ENCODE measurements at regions not wholly inside any gene's neighbourhood (a gene's known extent, or its start where the extent isn't known, plus 50 kb on each side); places are given as distances from the start of the nearest gene placed in this dataset.

DNA sequence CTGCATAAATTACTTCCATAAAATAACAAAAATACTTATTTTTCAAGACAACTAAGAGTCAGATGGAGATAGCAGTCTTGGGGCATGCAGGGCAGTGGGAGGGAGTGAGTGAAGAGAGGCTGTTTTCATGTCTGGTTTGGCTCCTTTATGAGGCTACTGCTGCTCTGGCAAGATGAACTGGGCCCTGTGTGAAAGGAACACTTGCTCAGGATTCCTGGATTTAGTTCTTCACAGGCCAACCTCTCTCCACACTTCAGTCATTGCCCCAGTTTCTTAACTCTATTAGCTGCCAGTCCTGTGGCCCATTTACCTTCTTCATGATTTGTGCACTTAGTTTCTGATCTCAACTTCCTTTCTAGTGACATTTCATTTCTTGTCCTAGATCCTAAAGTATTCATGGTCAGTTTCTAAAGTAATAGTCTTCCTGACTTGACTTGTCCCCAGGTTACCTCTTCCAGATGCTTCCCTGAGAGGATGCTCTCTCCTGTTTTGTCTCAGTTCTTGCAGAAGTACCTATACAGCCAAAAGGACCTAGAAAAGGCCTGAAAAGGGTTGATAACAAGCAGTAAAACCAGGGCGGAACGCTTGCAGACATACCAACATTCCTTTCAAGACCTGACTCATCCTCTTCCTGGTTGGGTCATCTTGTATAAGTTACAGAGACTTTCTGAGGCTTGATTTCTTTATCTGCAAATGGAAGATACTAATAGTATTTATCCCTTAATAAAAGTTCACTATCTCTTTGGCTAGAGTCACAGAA is 77.0 kb upstream of the ZFAND5 start:
- no peak overlapping the region for H3K4me3 ChIP-seq
- no peaks in the 10 kb centered on the region for H3K4me1 ChIP-seq (replicated peaks in 1 of 2; ENCODE audit: control insufficient read depth in 2 of 2, insufficient read depth in 2 of 2, low read length in 2 of 2)
- BruUV-seq (replicated peaks): no TSS peak
- no peaks in the 10 kb centered on the region for H3K36me3 ChIP-seq (ENCODE audit: control insufficient read depth, insufficient read depth, low read length)
- ATAC-seq (no peak), FAIRE-seq (no peak), DNase-seq (ENCODE audit: extremely low read depth in 1 of 4, low spot score in 3 of 4) (no peak)
- WGBS (ENCODE audit: insufficient coverage, low coverage, missing lambda C conversion rate): 17% methylated on average over 1 of the region's 2 CpGs
- no peaks in the 10 kb centered on the region for H3K79me2 ChIP-seq (ENCODE audit: control insufficient read depth, insufficient read depth, low read length)
- intact Hi-C loops (cut with micrococcal nuclease): no loop called here
- H3K4me2 ChIP-seq (ENCODE audit: insufficient read depth, low read length): no peak overlapping the region
- ChIA-PET POLR2A (no interaction called here), CTCF (ENCODE audit: low intra/inter-chr PET ratio) (no interaction called here)
- H3K27ac ChIP-seq (ENCODE audit: extremely low read depth, low read depth, low read length): no peak overlapping the region
- no peaks in the 10 kb centered on the region for H4K20me1 ChIP-seq (replicated peaks; ENCODE audit: control insufficient read depth, insufficient read depth, low read length)
- H3K9ac ChIP-seq (ENCODE audit: insufficient read depth in 1 of 2, low read depth in 2 of 2, low read length in 2 of 2): no peak overlapping the region
- in situ Hi-C loops (cut with MboI): no loop called here
- H2AFZ ChIP-seq (ENCODE audit: low read depth, low read length): no peak overlapping the region
- peaks cover 0 to 7% of the 10 kb centered on the region in 2 experiments; a peak in 3 of 5 replicates for H3K27me3 ChIP-seq (ENCODE audit: control insufficient read depth in 2 of 2, insufficient read depth in 2 of 2, low read length in 2 of 2)
- no peaks in the 10 kb centered on the region for H3K9me1 ChIP-seq (ENCODE audit: control insufficient read depth, insufficient read depth, low read length)
- no peaks in the 10 kb centered on the region for H3K9me3 ChIP-seq (replicated peaks; ENCODE audit: control insufficient read depth, insufficient read depth, low read depth, low read length)
- TF ChIP-seq TEAD4 (IDR thresholded peaks at IDR 0.05; ENCODE audit: low read length): no peak
- TF ChIP-seq TEAD4 (CRISPR knock-in tag; IDR thresholded peaks at IDR 0.05; ENCODE audit: borderline replicate concordance): no peak
- TF ChIP-seq ZNF695 (CRISPR knock-in tag; IDR thresholded peaks at IDR 0.05): no peak
- no peak for TF ChIP-seq HEY1 (CRISPR knock-in tag; IDR thresholded peaks at IDR 0.05; ENCODE audit: borderline replicate concordance)
- TF ChIP-seq TFAM (CRISPR knock-in tag; conservative IDR thresholded peaks at IDR 0.05): no peak
- TF ChIP-seq IFI16 (CRISPR knock-in tag; IDR thresholded peaks at IDR 0.05): no peak
- no peak for TF ChIP-seq ETS2 (tag; IDR thresholded peaks at IDR 0.05; ENCODE audit: borderline replicate concordance, poor library complexity, severe bottlenecking)
- TF ChIP-seq, protein P1, sequence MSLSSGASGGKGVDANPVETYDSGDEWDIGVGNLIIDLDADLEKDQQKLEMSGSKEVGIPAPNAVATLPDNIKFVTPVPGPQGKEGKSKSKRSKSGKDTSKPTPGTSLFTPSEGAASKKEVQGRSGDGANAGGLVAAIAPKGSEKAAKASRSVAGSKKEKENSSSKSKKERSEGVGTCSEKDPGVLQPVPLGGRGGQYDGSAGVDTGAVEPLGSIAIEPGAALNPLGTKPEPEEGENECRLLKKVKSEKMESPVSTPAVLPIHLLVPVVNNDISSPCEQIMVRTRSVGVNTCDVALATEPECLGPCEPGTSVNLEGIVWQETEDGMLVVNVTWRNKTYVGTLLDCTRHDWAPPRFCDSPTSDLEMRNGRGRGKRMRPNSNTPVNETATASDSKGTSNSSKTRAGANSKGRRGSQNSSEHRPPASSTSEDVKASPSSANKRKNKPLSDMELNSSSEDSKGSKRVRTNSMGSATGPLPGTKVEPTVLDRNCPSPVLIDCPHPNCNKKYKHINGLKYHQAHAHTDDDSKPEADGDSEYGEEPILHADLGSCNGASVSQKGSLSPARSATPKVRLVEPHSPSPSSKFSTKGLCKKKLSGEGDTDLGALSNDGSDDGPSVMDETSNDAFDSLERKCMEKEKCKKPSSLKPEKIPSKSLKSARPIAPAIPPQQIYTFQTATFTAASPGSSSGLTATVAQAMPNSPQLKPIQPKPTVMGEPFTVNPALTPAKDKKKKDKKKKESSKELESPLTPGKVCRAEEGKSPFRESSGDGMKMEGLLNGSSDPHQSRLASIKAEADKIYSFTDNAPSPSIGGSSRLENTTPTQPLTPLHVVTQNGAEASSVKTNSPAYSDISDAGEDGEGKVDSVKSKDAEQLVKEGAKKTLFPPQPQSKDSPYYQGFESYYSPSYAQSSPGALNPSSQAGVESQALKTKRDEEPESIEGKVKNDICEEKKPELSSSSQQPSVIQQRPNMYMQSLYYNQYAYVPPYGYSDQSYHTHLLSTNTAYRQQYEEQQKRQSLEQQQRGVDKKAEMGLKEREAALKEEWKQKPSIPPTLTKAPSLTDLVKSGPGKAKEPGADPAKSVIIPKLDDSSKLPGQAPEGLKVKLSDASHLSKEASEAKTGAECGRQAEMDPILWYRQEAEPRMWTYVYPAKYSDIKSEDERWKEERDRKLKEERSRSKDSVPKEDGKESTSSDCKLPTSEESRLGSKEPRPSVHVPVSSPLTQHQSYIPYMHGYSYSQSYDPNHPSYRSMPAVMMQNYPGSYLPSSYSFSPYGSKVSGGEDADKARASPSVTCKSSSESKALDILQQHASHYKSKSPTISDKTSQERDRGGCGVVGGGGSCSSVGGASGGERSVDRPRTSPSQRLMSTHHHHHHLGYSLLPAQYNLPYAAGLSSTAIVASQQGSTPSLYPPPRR (CRISPR knock-in tag; IDR thresholded peaks at IDR 0.05; ENCODE audit: borderline replicate concordance): no peak
- no peak for TF ChIP-seq ARNT (IDR thresholded peaks at IDR 0.05)
- TF ChIP-seq TCFL5 (CRISPR knock-in tag; conservative IDR thresholded peaks at IDR 0.05): no peak
- no peak for TF ChIP-seq RCOR1 (IDR thresholded peaks at IDR 0.05; ENCODE audit: borderline replicate concordance in 1 of 2, low read depth in 2 of 2, low read length in 2 of 2)
- TF ChIP-seq, protein P2, sequence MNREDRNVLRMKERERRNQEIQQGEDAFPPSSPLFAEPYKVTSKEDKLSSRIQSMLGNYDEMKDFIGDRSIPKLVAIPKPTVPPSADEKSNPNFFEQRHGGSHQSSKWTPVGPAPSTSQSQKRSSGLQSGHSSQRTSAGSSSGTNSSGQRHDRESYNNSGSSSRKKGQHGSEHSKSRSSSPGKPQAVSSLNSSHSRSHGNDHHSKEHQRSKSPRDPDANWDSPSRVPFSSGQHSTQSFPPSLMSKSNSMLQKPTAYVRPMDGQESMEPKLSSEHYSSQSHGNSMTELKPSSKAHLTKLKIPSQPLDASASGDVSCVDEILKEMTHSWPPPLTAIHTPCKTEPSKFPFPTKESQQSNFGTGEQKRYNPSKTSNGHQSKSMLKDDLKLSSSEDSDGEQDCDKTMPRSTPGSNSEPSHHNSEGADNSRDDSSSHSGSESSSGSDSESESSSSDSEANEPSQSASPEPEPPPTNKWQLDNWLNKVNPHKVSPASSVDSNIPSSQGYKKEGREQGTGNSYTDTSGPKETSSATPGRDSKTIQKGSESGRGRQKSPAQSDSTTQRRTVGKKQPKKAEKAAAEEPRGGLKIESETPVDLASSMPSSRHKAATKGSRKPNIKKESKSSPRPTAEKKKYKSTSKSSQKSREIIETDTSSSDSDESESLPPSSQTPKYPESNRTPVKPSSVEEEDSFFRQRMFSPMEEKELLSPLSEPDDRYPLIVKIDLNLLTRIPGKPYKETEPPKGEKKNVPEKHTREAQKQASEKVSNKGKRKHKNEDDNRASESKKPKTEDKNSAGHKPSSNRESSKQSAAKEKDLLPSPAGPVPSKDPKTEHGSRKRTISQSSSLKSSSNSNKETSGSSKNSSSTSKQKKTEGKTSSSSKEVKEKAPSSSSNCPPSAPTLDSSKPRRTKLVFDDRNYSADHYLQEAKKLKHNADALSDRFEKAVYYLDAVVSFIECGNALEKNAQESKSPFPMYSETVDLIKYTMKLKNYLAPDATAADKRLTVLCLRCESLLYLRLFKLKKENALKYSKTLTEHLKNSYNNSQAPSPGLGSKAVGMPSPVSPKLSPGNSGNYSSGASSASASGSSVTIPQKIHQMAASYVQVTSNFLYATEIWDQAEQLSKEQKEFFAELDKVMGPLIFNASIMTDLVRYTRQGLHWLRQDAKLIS (CRISPR knock-in tag; IDR thresholded peaks at IDR 0.05): no peak
- no peak for TF ChIP-seq EP300 (IDR thresholded peaks at IDR 0.05; ENCODE audit: low read length)
- TF ChIP-seq EGR1 (conservative IDR thresholded peaks at IDR 0.05): no peak
- TF ChIP-seq ADNP (tag; IDR thresholded peaks at IDR 0.05): no peak

All from K562 (cell line).